ENCODE measurements at regions not wholly inside any gene's neighbourhood (a gene's known extent, or its start where the extent isn't known, plus 50 kb on each side); places are given as distances from the start of the nearest gene placed in this dataset.
"Not testable (repeated sequence)": the region's sequence is repeated elsewhere in the genome, so short reads cannot be mapped to it uniquely, and the experiment has no call there.

- DNase-seq (ENCODE audit: low read depth in 2 of 2): no peak
Observed at GRCh38 chr9:80775971-80776370, 913.4 kb downstream of the TLE1 start.

GRCh38 chr9:80775530-80775929, 913.8 kb downstream of the TLE1 start:
- peak in 1 of 2 experiments; percentile 17 for DNase-seq (ENCODE audit: low read depth in 2 of 2)

GRCh38 chr9:80771555-80772347, 917.6 kb downstream of the TLE1 start:
- DNase-seq (ENCODE audit: low read depth in 2 of 2): no peak

- no peak for DNase-seq (ENCODE audit: low read depth in 2 of 2)
Observed at GRCh38 chr9:80763536-80763935, 925.8 kb downstream of the TLE1 start.

GRCh38 chr9:80755586-80755985, 933.8 kb downstream of the TLE1 start:
- no peak for DNase-seq (ENCODE audit: low read depth in 2 of 2)

GRCh38 chr9:80747056-80747455, 942.3 kb downstream of the TLE1 start:
- DNase-seq (ENCODE audit: low read depth in 2 of 2): not testable (repeated sequence)

- DNase-seq (ENCODE audit: low read depth in 2 of 2): no peak
Observed at GRCh38 chr9:80732506-80732905, 956.8 kb downstream of the TLE1 start.

- no peak for DNase-seq (ENCODE audit: low read depth in 2 of 2)
Observed at GRCh38 chr9:80720579-80720978, 968.8 kb downstream of the TLE1 start.

- DNase-seq (ENCODE audit: low read depth in 2 of 2): peak in 1 of 2 experiments; percentile 5
Observed at GRCh38 chr9:80707120-80707519, 982.2 kb downstream of the TLE1 start.

GRCh38 chr9:80701061-80701460, 988.3 kb downstream of the TLE1 start:
- DNase-seq (ENCODE audit: low read depth in 2 of 2): no peak

GRCh38 chr9:80699511-80699998, 989.8 kb downstream of the TLE1 start:
- DNase-seq (ENCODE audit: low read depth in 2 of 2): peak; percentile 12 to 15

GRCh38 chr9:80698725-80699410, 990.5 kb downstream of the TLE1 start:
- no peak for DNase-seq (ENCODE audit: low read depth in 2 of 2)

- DNase-seq (ENCODE audit: low read depth in 2 of 2): no peak
Observed at GRCh38 chr9:80692751-80693150, 996.6 kb downstream of the TLE1 start.

- DNase-seq (ENCODE audit: low read depth in 2 of 2): no peak
Observed at GRCh38 chr9:80691229-80691628, 998.1 kb downstream of the TLE1 start.

- no peak for DNase-seq (ENCODE audit: low read depth in 2 of 2)
Observed at GRCh38 chr9:80690349-80690939, 998.9 kb downstream of the TLE1 start.

GRCh38 chr9:80679916-80680315, 1009.4 kb downstream of the TLE1 start:
- DNase-seq (ENCODE audit: low read depth in 2 of 2): no peak

- no peak for DNase-seq (ENCODE audit: low read depth in 2 of 2)
Observed at GRCh38 chr9:80678906-80679305, 1010.4 kb downstream of the TLE1 start.

GRCh38 chr9:80673496-80673895, 1015.9 kb downstream of the TLE1 start:
- DNase-seq (ENCODE audit: low read depth in 2 of 2): no peak

GRCh38 chr9:80665479-80665878, 1023.9 kb downstream of the TLE1 start:
- DNase-seq (ENCODE audit: low read depth in 2 of 2): no peak

- DNase-seq (ENCODE audit: low read depth in 2 of 2): no peak
Observed at GRCh38 chr9:80664327-80665210, 1024.8 kb downstream of the TLE1 start.

- DNase-seq (ENCODE audit: low read depth in 2 of 2): not testable (repeated sequence)
Observed at GRCh38 chr9:80659751-80660150, 1029.6 kb downstream of the TLE1 start.

GRCh38 chr9:80651044-80651443, 1038.3 kb downstream of the TLE1 start:
- no peak for DNase-seq (ENCODE audit: low read depth in 2 of 2)
